ENCODE measurements at regions not wholly inside any gene's neighbourhood (a gene's known extent, or its start where the extent isn't known, plus 50 kb on each side); places are given as distances from the start of the nearest gene placed in this dataset.

DNA sequence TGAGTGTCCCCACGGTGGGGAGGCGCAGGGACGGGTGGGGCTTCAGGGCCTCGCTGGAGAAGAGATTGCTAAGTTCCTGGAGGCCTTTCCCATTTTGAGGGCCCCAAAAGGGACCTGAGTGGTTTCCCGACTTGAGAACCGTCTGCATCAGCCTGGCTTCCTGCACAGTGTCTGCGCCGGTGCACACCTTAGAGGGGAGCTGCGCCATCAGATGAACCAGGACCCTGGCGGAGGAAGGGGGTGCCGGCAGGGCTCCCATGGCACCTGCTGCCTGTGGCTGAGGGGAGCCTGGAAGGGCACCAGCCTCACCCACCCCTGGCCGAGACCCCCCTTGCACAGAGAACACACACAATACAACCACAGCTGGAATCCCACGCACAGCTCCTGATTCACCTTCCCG, 465.1 kb upstream of the MYT1L start:
- Histone ChIP-seq H3K4me3 (ENCODE audit: insufficient read depth in 1 of 2, low read depth in 1 of 2, low read length in 2 of 2) (no peak overlapping the region), H2AK5ac (ENCODE audit: low read length, severe bottlenecking) (no peak overlapping the region), H3K4me1 (ENCODE audit: control insufficient read depth, insufficient read depth, low read depth, low read length) (no peaks in the 10 kb centered on the region), H2BK12ac (ENCODE audit: low read length in 2 of 2) (no peak overlapping the region), H3K36me3 (ENCODE audit: control insufficient read depth in 1 of 2, insufficient read depth in 2 of 2, low read depth in 1 of 2, low read length in 2 of 2) (no peaks in the 10 kb centered on the region), H3K27ac (ENCODE audit: low read length, poor library complexity, severe bottlenecking) (no peak overlapping the region), H2AFZ (ENCODE audit: low read depth, low read length) (no peak overlapping the region), H3K9ac (ENCODE audit: low read length) (no peak overlapping the region), H3K14ac (ENCODE audit: low read length in 2 of 2) (no peak overlapping the region), H3K79me1 (replicated peaks; ENCODE audit: low read length, poor library complexity, severe bottlenecking) (no peaks in the 10 kb centered on the region), H2BK15ac (ENCODE audit: low read depth, poor library complexity, severe bottlenecking) (no peak overlapping the region), H3K18ac (ENCODE audit: low read depth in 1 of 2, low read length in 2 of 2) (no peak overlapping the region), H3K9me3 (ENCODE audit: control insufficient read depth, low read length) (no peaks in the 10 kb centered on the region), H4K91ac (ENCODE audit: low read length) (no peak overlapping the region), H3K4ac (ENCODE audit: low read depth in 1 of 2, low read length in 2 of 2) (no peak overlapping the region), H3K4me2 (ENCODE audit: low read length, poor library complexity, severe bottlenecking) (no peak overlapping the region), H3K23ac (ENCODE audit: low read length in 2 of 2) (no peak overlapping the region), H2BK5ac (ENCODE audit: low read depth, low read length, poor library complexity, severe bottlenecking) (no peak overlapping the region), H3K27me3 (ENCODE audit: control insufficient read depth in 1 of 2, insufficient read depth in 1 of 2, low read length in 2 of 2) (no peaks in the 10 kb centered on the region), H2BK120ac (ENCODE audit: low read depth, low read length) (no peak overlapping the region), H4K8ac (ENCODE audit: low read length) (no peak overlapping the region)
- no peak for DNase-seq
- WGBS = 85% methylated on average over 14 of the region's 14 CpGs

DNA sequence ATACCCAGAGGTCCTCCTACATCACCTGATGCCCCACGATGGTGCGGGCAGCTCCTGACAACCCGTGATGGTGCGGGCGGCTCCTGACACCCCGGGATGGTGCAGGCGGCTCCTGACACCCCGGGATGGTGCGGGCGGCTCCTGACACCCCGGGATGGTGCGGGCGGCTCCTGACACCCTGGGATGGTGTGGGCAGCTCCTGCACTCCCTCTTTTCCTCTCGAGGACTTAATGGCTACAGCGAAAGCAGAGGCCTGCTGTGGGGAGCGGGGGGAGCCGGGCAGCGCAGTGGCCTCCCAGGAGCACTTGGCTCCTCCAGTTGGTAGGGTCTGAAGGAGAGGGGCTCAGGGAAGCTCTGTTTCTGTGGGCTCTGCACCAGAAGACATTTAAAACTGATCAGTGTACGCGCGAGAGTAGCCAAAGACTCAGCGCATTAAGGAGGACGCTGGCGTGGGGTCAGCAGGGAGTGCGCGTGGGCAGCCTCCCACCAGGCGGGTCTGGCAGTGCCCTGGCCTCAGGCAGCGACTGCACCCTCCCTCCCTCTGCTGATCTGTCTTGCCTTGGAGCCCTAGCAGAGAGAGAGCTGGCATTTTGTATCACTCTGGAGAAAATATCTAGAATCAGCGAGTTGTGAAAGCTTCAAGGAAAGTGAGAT, 464.5 kb upstream of the MYT1L start:
- Histone ChIP-seq H4K91ac (ENCODE audit: low read length) (no peak overlapping the region), H2AFZ (ENCODE audit: low read depth, low read length) (no peak overlapping the region), H3K27me3 (ENCODE audit: control insufficient read depth in 1 of 2, insufficient read depth in 1 of 2, low read length in 2 of 2) (no peaks in the 10 kb centered on the region), H3K4me3 (ENCODE audit: insufficient read depth in 1 of 2, low read depth in 1 of 2, low read length in 2 of 2) (no peak overlapping the region), H3K4ac (ENCODE audit: low read depth in 1 of 2, low read length in 2 of 2) (no peak overlapping the region), H3K23ac (ENCODE audit: low read length in 2 of 2) (no peak overlapping the region), H2BK12ac (ENCODE audit: low read length in 2 of 2) (no peak overlapping the region), H3K18ac (ENCODE audit: low read depth in 1 of 2, low read length in 2 of 2) (no peak overlapping the region), H3K36me3 (ENCODE audit: control insufficient read depth in 1 of 2, insufficient read depth in 2 of 2, low read depth in 1 of 2, low read length in 2 of 2) (no peaks in the 10 kb centered on the region), H3K14ac (ENCODE audit: low read length in 2 of 2) (no peak overlapping the region), H3K27ac (ENCODE audit: low read length, poor library complexity, severe bottlenecking) (no peak overlapping the region), H3K4me1 (ENCODE audit: control insufficient read depth, insufficient read depth, low read depth, low read length) (no peaks in the 10 kb centered on the region), H3K9me3 (ENCODE audit: control insufficient read depth, low read length) (no peaks in the 10 kb centered on the region), H3K79me1 (replicated peaks; ENCODE audit: low read length, poor library complexity, severe bottlenecking) (no peaks in the 10 kb centered on the region), H2BK5ac (ENCODE audit: low read depth, low read length, poor library complexity, severe bottlenecking) (no peak overlapping the region), H4K8ac (ENCODE audit: low read length) (no peak overlapping the region), H3K4me2 (ENCODE audit: low read length, poor library complexity, severe bottlenecking) (no peak overlapping the region), H2BK15ac (ENCODE audit: low read depth, poor library complexity, severe bottlenecking) (no peak overlapping the region), H2BK120ac (ENCODE audit: low read depth, low read length) (no peak overlapping the region), H2AK5ac (ENCODE audit: low read length, severe bottlenecking) (no peak overlapping the region), H3K9ac (ENCODE audit: low read length) (no peak overlapping the region)
- 91% methylated on average over 29 of the region's 29 CpGs for WGBS
- no peak for DNase-seq

DNA sequence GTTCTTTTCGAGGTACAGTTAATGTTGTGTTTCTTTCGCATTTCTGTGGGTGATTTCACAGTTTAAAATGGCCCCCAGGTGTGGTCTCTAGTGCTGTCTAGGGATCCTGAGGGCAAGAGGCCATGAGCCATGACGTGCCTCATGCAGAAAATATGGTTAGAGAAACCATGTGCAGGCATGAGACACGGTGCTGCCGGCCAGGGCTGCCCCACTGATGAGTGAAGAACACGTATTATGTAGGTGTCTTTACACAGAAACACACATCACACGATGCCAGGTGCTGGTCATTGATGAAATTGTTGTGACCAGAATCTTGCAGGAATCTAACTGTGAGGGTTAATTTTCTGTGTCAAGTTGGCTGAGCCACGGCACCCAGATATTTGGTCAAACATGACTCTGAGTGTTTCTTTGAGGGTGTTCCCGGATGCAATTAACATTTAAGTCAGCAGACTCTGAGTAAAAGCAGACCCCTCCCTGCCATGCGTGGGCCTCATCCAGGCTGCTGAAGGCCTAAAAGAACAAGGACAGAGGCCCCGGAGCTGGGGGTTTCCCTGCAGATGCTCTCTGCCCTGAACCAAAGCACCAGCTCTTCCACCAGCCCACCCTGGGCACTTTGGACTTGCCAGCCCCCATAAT, 463.0 kb upstream of the MYT1L start:
- H3K9me3 ChIP-seq (ENCODE audit: control insufficient read depth, low read length) = no peaks in the 10 kb centered on the region
- no peak overlapping the region for H3K18ac ChIP-seq (ENCODE audit: low read depth in 1 of 2, low read length in 2 of 2)
- no peak overlapping the region for H2BK15ac ChIP-seq (ENCODE audit: low read depth, poor library complexity, severe bottlenecking)
- H3K9ac ChIP-seq (ENCODE audit: low read length) = no peak overlapping the region
- H3K4ac ChIP-seq (ENCODE audit: low read depth in 1 of 2, low read length in 2 of 2) = no peak overlapping the region
- H2AK5ac ChIP-seq (ENCODE audit: low read length, severe bottlenecking) = no peak overlapping the region
- H3K23ac ChIP-seq (ENCODE audit: low read length in 2 of 2) = no peak overlapping the region
- H4K91ac ChIP-seq (ENCODE audit: low read length) = no peak overlapping the region
- H3K27me3 ChIP-seq (ENCODE audit: control insufficient read depth in 1 of 2, insufficient read depth in 1 of 2, low read length in 2 of 2) = no peaks in the 10 kb centered on the region
- no peak for DNase-seq
- H2BK12ac ChIP-seq (ENCODE audit: low read length in 2 of 2) = no peak overlapping the region
- no peak overlapping the region for H3K27ac ChIP-seq (ENCODE audit: low read length, poor library complexity, severe bottlenecking)
- H2BK5ac ChIP-seq (ENCODE audit: low read depth, low read length, poor library complexity, severe bottlenecking) = no peak overlapping the region
- H3K4me3 ChIP-seq (ENCODE audit: insufficient read depth in 1 of 2, low read depth in 1 of 2, low read length in 2 of 2) = no peak overlapping the region
- H3K36me3 ChIP-seq (ENCODE audit: control insufficient read depth in 1 of 2, insufficient read depth in 2 of 2, low read depth in 1 of 2, low read length in 2 of 2) = no peaks in the 10 kb centered on the region
- no peak overlapping the region for H2BK120ac ChIP-seq (ENCODE audit: low read depth, low read length)
- no peak overlapping the region for H2AFZ ChIP-seq (ENCODE audit: low read depth, low read length)
- H3K4me2 ChIP-seq (ENCODE audit: low read length, poor library complexity, severe bottlenecking) = no peak overlapping the region
- 66% methylated on average over 11 of the region's 11 CpGs for WGBS
- no peak overlapping the region for H4K8ac ChIP-seq (ENCODE audit: low read length)
- no peaks in the 10 kb centered on the region for H3K79me1 ChIP-seq (replicated peaks; ENCODE audit: low read length, poor library complexity, severe bottlenecking)
- no peak overlapping the region for H3K14ac ChIP-seq (ENCODE audit: low read length in 2 of 2)
- H3K4me1 ChIP-seq (ENCODE audit: control insufficient read depth, insufficient read depth, low read depth, low read length) = no peaks in the 10 kb centered on the region

DNA sequence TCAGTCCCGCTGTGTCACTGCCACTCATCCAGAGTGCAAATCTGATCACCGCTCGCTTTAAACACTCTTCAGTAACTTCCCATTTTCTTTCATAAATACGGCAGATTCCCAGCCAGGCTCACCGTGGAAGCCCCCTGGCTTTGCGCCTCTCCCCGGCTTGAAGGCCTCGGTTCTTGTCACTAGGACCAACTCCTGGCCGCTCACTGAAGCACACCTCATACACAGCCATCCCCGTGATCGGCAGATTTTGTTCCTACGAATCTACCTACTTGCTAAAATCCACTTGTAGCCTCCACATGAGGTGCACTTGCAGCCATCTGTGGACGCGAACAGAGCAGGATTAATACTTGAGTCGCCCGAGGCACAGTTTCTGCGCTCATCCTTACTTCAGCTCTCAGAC, 462.4 kb upstream of the MYT1L start:
- Histone ChIP-seq H3K14ac (ENCODE audit: low read length in 2 of 2) (no peak overlapping the region), H3K4me3 (ENCODE audit: insufficient read depth in 1 of 2, low read depth in 1 of 2, low read length in 2 of 2) (no peak overlapping the region), H3K4me1 (ENCODE audit: control insufficient read depth, insufficient read depth, low read depth, low read length) (no peaks in the 10 kb centered on the region), H3K23ac (ENCODE audit: low read length in 2 of 2) (no peak overlapping the region), H3K27ac (ENCODE audit: low read length, poor library complexity, severe bottlenecking) (no peak overlapping the region), H4K91ac (ENCODE audit: low read length) (no peak overlapping the region), H2BK120ac (ENCODE audit: low read depth, low read length) (no peak overlapping the region), H2BK15ac (ENCODE audit: low read depth, poor library complexity, severe bottlenecking) (no peak overlapping the region), H3K79me1 (replicated peaks; ENCODE audit: low read length, poor library complexity, severe bottlenecking) (no peaks in the 10 kb centered on the region), H3K9me3 (ENCODE audit: control insufficient read depth, low read length) (no peaks in the 10 kb centered on the region), H2AFZ (ENCODE audit: low read depth, low read length) (no peak overlapping the region), H3K36me3 (ENCODE audit: control insufficient read depth in 1 of 2, insufficient read depth in 2 of 2, low read depth in 1 of 2, low read length in 2 of 2) (no peaks in the 10 kb centered on the region), H2AK5ac (ENCODE audit: low read length, severe bottlenecking) (no peak overlapping the region), H2BK5ac (ENCODE audit: low read depth, low read length, poor library complexity, severe bottlenecking) (no peak overlapping the region), H3K4ac (ENCODE audit: low read depth in 1 of 2, low read length in 2 of 2) (no peak overlapping the region), H3K18ac (ENCODE audit: low read depth in 1 of 2, low read length in 2 of 2) (no peak overlapping the region), H2BK12ac (ENCODE audit: low read length in 2 of 2) (no peak overlapping the region), H4K8ac (ENCODE audit: low read length) (no peak overlapping the region), H3K9ac (ENCODE audit: low read length) (no peak overlapping the region), H3K4me2 (ENCODE audit: low read length, poor library complexity, severe bottlenecking) (no peak overlapping the region), H3K27me3 (ENCODE audit: control insufficient read depth in 1 of 2, insufficient read depth in 1 of 2, low read length in 2 of 2) (no peaks in the 10 kb centered on the region)
- WGBS = 91% methylated on average over 17 of the region's 17 CpGs
- DNase-seq = no peak

Measured in mesenchymal stem cell (in vitro differentiated cells and primary cell).